Skeletal muscle tissue (tissue), 3 donors: ENCODE measurements at regions not wholly inside any gene's neighbourhood (a gene's known extent, or its start where the extent isn't known, plus 50 kb on each side); places are given as distances from the start of the nearest gene placed in this dataset.

Source experiments
- H3K27ac ChIP-seq: one replicate; pipeline ENCODE4 v1.7.0; 2013; ENCODE audit warnings: mild to moderate bottlenecking, low read depth, low read length, inconsistent platforms
- H3K27me3 ChIP-seq, 3 donors: one replicate each; pipeline ENCODE4 v1.7.0; 2013; ENCODE audit warnings: low read length in 3 of 3; ENCODE audit not compliant: control insufficient read depth in 3 of 3, insufficient read depth in 3 of 3
- H3K36me3 ChIP-seq, 3 donors: one replicate each; pipeline ENCODE4 v1.7.0; 2013; ENCODE audit warnings: low read length in 3 of 3; ENCODE audit not compliant: control insufficient read depth in 3 of 3, insufficient read depth in 3 of 3
- H3K4me1 ChIP-seq, 3 donors: one replicate each; pipeline ENCODE4 v1.7.0; 2013; ENCODE audit warnings: low read length in 3 of 3, mild to moderate bottlenecking in 3 of 3; ENCODE audit not compliant: control insufficient read depth in 3 of 3, insufficient read depth in 3 of 3
- H3K4me3 ChIP-seq, 3 donors: one replicate each; pipeline ENCODE4 v1.7.0; 2013; ENCODE audit warnings: low read length in 3 of 3
- H3K9ac ChIP-seq, 3 donors: one replicate each; pipeline ENCODE4 v1.7.0; 2013; ENCODE audit warnings: low read length in 3 of 3, mild to moderate bottlenecking in 3 of 3, moderate library complexity in 2 of 3, low read depth in 1 of 3
- H3K9me3 ChIP-seq, 3 donors: one replicate each; pipeline ENCODE4 v1.7.0; 2013; ENCODE audit warnings: low read length in 3 of 3; ENCODE audit not compliant: control insufficient read depth in 3 of 3
- donor health status: Osteomylitis.

GRCh38 chr3:23739536-23739935, 66.2 kb upstream of the UBE2E1 start:
- Histone ChIP-seq H3K9me3 (no peaks in the 10 kb centered on the region), H3K27ac (no peak overlapping the region), H3K36me3 (no peaks in the 10 kb centered on the region), H3K4me3 (no peak overlapping the region), H3K9ac (no peak overlapping the region), H3K4me1 (peaks cover 3 to 16% (median 4%) of the 10 kb centered on the region in 3 donors), H3K27me3 (peaks cover 0 to 6% (median 0%) of the 10 kb centered on the region in 3 donors)

GRCh38 chr3:23740517-23740965, 65.2 kb upstream of the UBE2E1 start:
- no peaks in the 10 kb centered on the region for H3K9me3 ChIP-seq
- H3K27ac ChIP-seq = no peak overlapping the region
- H3K27me3 ChIP-seq = peaks cover 0 to 6% (median 0%) of the 10 kb centered on the region in 3 donors
- H3K4me3 ChIP-seq = no peak overlapping the region
- no peaks in the 10 kb centered on the region for H3K36me3 ChIP-seq
- H3K9ac ChIP-seq = no peak overlapping the region
- H3K4me1 ChIP-seq = peaks cover 3 to 16% (median 4%) of the 10 kb centered on the region in 3 donors

DNA sequence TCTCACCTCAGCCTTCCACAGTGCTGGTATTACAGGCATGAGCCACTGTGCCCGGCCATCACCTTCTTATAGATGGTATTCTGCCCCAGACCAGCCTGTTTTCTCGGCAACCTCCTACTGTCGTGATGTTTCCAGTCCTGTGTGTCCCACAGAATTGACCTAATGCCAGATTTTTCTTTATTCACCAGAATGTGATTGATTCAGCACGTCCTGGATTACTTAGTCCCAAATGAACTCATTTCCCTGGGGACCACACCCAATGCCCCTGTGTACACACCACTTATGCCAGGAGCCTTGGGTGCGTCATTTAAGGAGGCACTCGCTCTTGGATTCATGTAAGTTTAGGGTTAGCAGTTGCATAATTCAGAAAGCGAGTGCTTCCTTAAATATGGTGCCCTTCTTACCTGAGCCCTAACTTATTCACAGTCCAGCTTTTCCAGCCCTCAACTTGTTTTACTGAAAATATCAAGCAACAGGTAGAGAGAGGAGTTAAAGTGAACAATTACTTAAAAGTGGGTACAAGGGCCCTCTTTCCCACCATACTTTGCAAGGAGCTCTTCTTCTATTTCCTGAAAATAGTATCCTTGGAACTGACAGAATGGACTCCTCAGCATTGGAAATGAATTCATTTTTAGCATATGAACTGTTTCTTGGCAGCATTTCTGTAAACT, 64.6 kb upstream of the UBE2E1 start:
- peaks cover 3 to 11% (median 4%) of the 10 kb centered on the region in 3 donors for H3K4me1 ChIP-seq
- peaks cover 0 to 6% (median 0%) of the 10 kb centered on the region in 3 donors for H3K27me3 ChIP-seq
- no peak overlapping the region for H3K4me3 ChIP-seq
- no peak overlapping the region for H3K9ac ChIP-seq
- H3K36me3 ChIP-seq = no peaks in the 10 kb centered on the region
- no peak overlapping the region for H3K27ac ChIP-seq
- no peaks in the 10 kb centered on the region for H3K9me3 ChIP-seq

- Histone ChIP-seq H3K4me3 (no peak overlapping the region), H3K9me3 (no peaks in the 10 kb centered on the region), H3K27ac (no peak overlapping the region), H3K4me1 (peaks cover 3 to 11% (median 4%) of the 10 kb centered on the region in 3 donors), H3K36me3 (no peaks in the 10 kb centered on the region), H3K9ac (no peak overlapping the region), H3K27me3 (peaks cover 0 to 6% (median 0%) of the 10 kb centered on the region in 3 donors)
Observed at GRCh38 chr3:23743141-23743784, 62.5 kb upstream of the UBE2E1 start.

DNA sequence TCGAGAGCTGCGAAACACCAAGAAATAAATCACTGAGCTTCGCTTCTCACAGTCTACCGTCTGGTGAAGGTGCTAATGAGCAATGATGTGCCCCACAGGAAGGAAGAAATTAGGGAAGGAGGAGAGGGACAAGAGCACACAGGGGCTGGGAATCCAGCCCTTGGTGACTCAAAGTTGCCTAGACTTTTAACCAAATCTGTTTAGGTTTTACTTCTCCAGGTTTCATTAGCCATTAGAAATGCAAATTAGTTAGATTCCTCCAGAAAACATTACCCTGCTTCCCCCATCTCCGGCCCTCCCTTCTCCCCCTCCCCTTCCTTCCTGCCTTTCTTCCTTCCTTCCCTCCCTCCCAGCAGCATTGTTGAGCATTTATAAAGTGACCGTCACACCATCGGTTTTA, 59.3 kb upstream of the UBE2E1 start:
- H3K27me3 ChIP-seq = peaks cover 0 to 6% (median 0%) of the 10 kb centered on the region in 3 donors
- H3K4me3 ChIP-seq = no peak overlapping the region
- H3K36me3 ChIP-seq = no peaks in the 10 kb centered on the region
- H3K9me3 ChIP-seq = no peaks in the 10 kb centered on the region
- no peak overlapping the region for H3K9ac ChIP-seq
- H3K27ac ChIP-seq = no peak overlapping the region
- no peaks in the 10 kb centered on the region for H3K4me1 ChIP-seq

DNA sequence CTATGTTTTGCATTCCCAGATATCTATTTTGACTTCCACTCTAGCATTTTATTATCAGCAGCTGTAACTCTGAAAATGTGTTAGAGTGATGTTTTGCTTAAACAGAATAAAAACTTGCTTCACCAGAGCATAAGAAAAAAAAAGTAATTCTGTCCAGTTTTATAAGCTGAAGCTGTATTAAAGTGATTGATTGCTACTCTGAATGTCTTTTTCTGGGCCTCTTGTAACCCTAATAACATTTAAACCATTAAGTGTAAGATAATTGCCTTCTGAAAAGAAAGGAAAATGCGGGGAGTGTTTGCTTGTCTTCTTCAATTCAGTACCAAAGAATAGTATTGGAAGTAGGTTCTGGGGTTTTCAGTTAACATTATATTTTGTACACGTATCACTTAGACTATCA, 57.9 kb upstream of the UBE2E1 start:
- H3K4me1 ChIP-seq = peaks cover 0 to 3% (median 3%) of the 10 kb centered on the region in 3 donors

DNA sequence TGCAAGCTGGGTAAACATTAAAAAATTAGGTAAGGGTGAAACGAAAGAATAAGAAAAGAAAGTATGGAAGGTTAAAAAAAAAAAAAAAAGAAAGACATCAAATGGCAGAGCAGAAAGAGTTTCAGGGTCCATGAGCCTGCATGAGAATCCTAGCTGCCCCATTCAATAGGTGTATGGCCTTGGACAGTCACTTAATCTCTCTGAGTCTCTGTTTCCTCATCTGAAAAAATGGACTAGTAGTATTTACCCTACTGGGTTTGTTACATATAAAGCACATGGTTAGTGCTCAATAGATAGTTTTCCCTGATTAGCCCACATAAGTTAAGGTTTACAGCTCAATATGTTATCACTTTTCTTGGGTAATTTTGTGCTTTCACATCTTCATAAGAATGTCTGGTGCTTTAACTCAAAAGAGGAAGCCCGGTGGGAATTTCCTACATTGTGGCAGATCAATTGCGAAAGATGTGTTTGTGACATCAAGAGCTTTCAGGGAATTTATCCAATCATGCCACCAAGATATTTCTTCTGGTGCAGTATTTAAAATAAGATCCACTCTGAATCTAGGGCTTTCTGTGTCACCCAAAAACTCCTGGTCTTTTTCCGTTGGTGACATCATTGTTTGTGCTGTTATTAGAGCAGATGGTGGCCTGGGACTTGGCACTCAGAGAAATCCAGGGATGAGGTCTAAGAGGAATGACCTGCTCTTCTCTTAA, 57.2 kb upstream of the UBE2E1 start:
- peaks cover 0 to 5% (median 0%) of the 10 kb centered on the region in 3 donors for H3K27me3 ChIP-seq
- no peak overlapping the region for H3K9ac ChIP-seq
- no peak overlapping the region for H3K27ac ChIP-seq
- peaks cover 0 to 3% (median 3%) of the 10 kb centered on the region in 3 donors for H3K4me1 ChIP-seq
- H3K36me3 ChIP-seq = no peaks in the 10 kb centered on the region
- no peak overlapping the region for H3K4me3 ChIP-seq
- H3K9me3 ChIP-seq = no peaks in the 10 kb centered on the region

More for the DNA sequence above, 57.9 kb upstream of the UBE2E1 start:
- Histone ChIP-seq H3K27ac (no peak overlapping the region), H3K4me3 (no peak overlapping the region), H3K27me3 (peaks cover 0 to 6% (median 0%) of the 10 kb centered on the region in 3 donors), H3K9ac (no peak overlapping the region), H3K9me3 (no peaks in the 10 kb centered on the region), H3K36me3 (no peaks in the 10 kb centered on the region)

GRCh38 chr3:23749609-23750008, 56.1 kb upstream of the UBE2E1 start:
- H3K4me3 ChIP-seq = no peak overlapping the region
- H3K9ac ChIP-seq = no peak overlapping the region
- no peak overlapping the region for H3K27ac ChIP-seq
- no peaks in the 10 kb centered on the region for H3K9me3 ChIP-seq
- H3K4me1 ChIP-seq = peaks cover 0 to 3% (median 3%) of the 10 kb centered on the region in 3 donors
- no peaks in the 10 kb centered on the region for H3K27me3 ChIP-seq
- no peaks in the 10 kb centered on the region for H3K36me3 ChIP-seq

DNA sequence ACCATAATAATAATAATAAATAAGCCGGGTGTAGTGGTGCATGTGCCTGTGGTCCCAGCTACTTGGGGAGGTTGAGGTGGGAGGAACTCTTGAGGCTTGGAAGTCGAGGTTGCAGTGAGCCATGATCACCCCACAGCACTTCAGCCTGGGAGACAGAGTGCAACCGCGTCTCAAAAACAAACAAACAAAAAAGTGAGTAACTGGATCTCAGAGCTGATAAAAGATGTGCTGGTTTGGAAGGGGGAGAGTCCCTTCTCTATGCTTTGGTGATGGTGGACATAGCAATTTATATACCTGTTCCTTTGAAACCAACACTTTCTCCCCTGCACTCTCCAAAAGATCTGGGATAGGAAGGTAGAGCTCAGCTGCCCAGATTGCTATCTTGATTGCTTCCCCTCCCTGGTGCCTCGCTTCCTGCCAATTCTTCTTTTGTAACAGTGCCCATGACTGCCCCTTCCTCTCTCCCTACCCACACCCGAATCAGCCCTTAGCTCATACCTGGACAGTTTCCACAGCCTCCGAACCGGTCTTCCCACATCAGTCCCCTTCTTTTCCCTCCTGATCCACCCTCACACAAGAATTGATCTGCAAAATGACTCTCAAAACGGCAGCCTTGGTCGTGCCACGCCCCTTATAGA, 55.1 kb upstream of the UBE2E1 start:
- peaks cover 0 to 3% (median 3%) of the 10 kb centered on the region in 3 donors for H3K4me1 ChIP-seq
- no peaks in the 10 kb centered on the region for H3K9me3 ChIP-seq
- H3K27me3 ChIP-seq = no peaks in the 10 kb centered on the region
- H3K4me3 ChIP-seq = no peak overlapping the region
- H3K27ac ChIP-seq = no peak overlapping the region
- no peaks in the 10 kb centered on the region for H3K36me3 ChIP-seq
- peak overlapping the region in 1 of 3 donors; percentile 10 for H3K9ac ChIP-seq
